ENCODE measurements at regions not wholly inside any gene's neighbourhood (a gene's known extent, or its start where the extent isn't known, plus 50 kb on each side); places are given as distances from the start of the nearest gene placed in this dataset.
"Not testable (repeated sequence)": the region's sequence is repeated elsewhere in the genome, so short reads cannot be mapped to it uniquely, and the experiment has no call there.

GRCh38 chr13:80082396-80083080, 258.4 kb downstream of the SPRY2 start:
- DNase-seq (ENCODE audit: low spot score), result peak; percentile 96

GRCh38 chr13:80074811-80075210, 266.1 kb downstream of the SPRY2 start:
- DNase-seq (ENCODE audit: low spot score), result no peak

- peak; percentile 89 for DNase-seq (ENCODE audit: low spot score)
Measured at GRCh38 chr13:80074143-80074752, 266.7 kb downstream of the SPRY2 start.

GRCh38 chr13:80072231-80072630, 268.7 kb downstream of the SPRY2 start:
- no peak for DNase-seq (ENCODE audit: low spot score)

GRCh38 chr13:80070024-80070703, 270.8 kb downstream of the SPRY2 start:
- no peak for DNase-seq (ENCODE audit: low spot score)

- no peak for DNase-seq (ENCODE audit: low spot score)
Measured at GRCh38 chr13:80069374-80069773, 271.6 kb downstream of the SPRY2 start.

GRCh38 chr13:80065996-80066395, 274.9 kb downstream of the SPRY2 start:
- DNase-seq (ENCODE audit: low spot score), result no peak

- not testable (repeated sequence) for DNase-seq (ENCODE audit: low spot score)
Measured at GRCh38 chr13:80062416-80062815, 278.5 kb downstream of the SPRY2 start.

- DNase-seq (ENCODE audit: low spot score), result no peak
Measured at GRCh38 chr13:80059789-80060188, 281.1 kb downstream of the SPRY2 start.

GRCh38 chr13:80058626-80059025, 282.3 kb downstream of the SPRY2 start:
- DNase-seq (ENCODE audit: low spot score), result no peak

GRCh38 chr13:80055847-80056246, 285.1 kb downstream of the SPRY2 start:
- DNase-seq (ENCODE audit: low spot score), result peak; percentile 9

- DNase-seq (ENCODE audit: low spot score), result no peak
Measured at GRCh38 chr13:80054806-80055205, 286.1 kb downstream of the SPRY2 start.

GRCh38 chr13:80052286-80052685, 288.6 kb downstream of the SPRY2 start:
- DNase-seq (ENCODE audit: low spot score), result peak; percentile 78

GRCh38 chr13:80050252-80050651, 290.7 kb downstream of the SPRY2 start:
- DNase-seq (ENCODE audit: low spot score), result no peak

- peak; percentile 82 for DNase-seq (ENCODE audit: low spot score)
Measured at GRCh38 chr13:80048802-80049201, 292.1 kb downstream of the SPRY2 start.

- peak; percentile 37 for DNase-seq (ENCODE audit: low spot score)
Measured at GRCh38 chr13:80048030-80048429, 292.9 kb downstream of the SPRY2 start.

GRCh38 chr13:80047406-80047805, 293.5 kb downstream of the SPRY2 start:
- DNase-seq (ENCODE audit: low spot score), result peak; percentile 86

- no peak for DNase-seq (ENCODE audit: low spot score)
Measured at GRCh38 chr13:80040981-80041317, 300.0 kb downstream of the SPRY2 start.

- DNase-seq (ENCODE audit: low spot score), result no peak
Measured at GRCh38 chr13:80040196-80040980, 300.5 kb downstream of the SPRY2 start.

- no peak for DNase-seq (ENCODE audit: low spot score)
Measured at GRCh38 chr13:80039000-80039399, 301.9 kb downstream of the SPRY2 start.

- no peak for DNase-seq (ENCODE audit: low spot score)
Measured at GRCh38 chr13:80038371-80038770, 302.6 kb downstream of the SPRY2 start.

- no peak for DNase-seq (ENCODE audit: low spot score)
Measured at GRCh38 chr13:80037505-80037888, 303.4 kb downstream of the SPRY2 start.

Measured in cerebellar cortex (tissue), 1 donor.